Sigmoid colon (tissue), 6 donors: ENCODE measurements at regions not wholly inside any gene's neighbourhood (a gene's known extent, or its start where the extent isn't known, plus 50 kb on each side); places are given as distances from the start of the nearest gene placed in this dataset.

Experiments
- DNase-seq: peaks from one replicate; pipeline ENCODE4 v3.0.0-alpha.2; 2019
- H3K27ac ChIP-seq, 4 donors: fragments of 200-600 bp; sonication (generic); one replicate each; pipeline ENCODE4 v1.5.1; 2016 to 2019; ENCODE audit warnings: mild to moderate bottlenecking in 1 of 4
- H3K27me3 ChIP-seq, 3 donors: fragments of 200-600 bp; sonication (generic); one replicate each; pipeline ENCODE4 v1.5.1; 2019; ENCODE audit warnings: mild to moderate bottlenecking in 1 of 3
- H3K36me3 ChIP-seq, 4 donors: fragments of 200-600 bp; sonication (generic); one replicate each; pipeline ENCODE4 v1.5.1; 2016 to 2019
- H3K4me1 ChIP-seq, 4 donors: fragments of 200-600 bp; sonication (generic); one replicate each; pipeline ENCODE4 v1.5.1; 2017 to 2019
- H3K4me3 ChIP-seq, 4 donors: fragments of 200-600 bp; sonication (generic); one replicate each; pipeline ENCODE4 v1.5.1; 2017 to 2019; ENCODE audit warnings: mild to moderate bottlenecking in 2 of 4, moderate library complexity in 1 of 4
- H3K9me3 ChIP-seq, 4 donors: fragments of 200-600 bp in 3 of 4; sonication (generic) in 3 of 4; one replicate each; pipeline versions ENCODE4 v1.5.1 to v1.6.1; 2013 to 2019
- CTCF ChIP-seq, 4 experiments: fragments of 450-650 bp in 3 of 4; fragments of 200-600 bp in 1 of 4; IDR thresholded peaks; one replicate each; pipeline ENCODE4 v1.5.1; 2016 to 2019; ENCODE audit warnings: antibody characterized with exemption in 4 of 4, mild to moderate bottlenecking in 3 of 4, moderate library complexity in 2 of 4
- EP300 ChIP-seq, 4 donors: sonication (generic); formaldehyde crosslinking; IDR thresholded peaks; one replicate each; pipeline ENCODE4 v1.6.1; 2017; ENCODE audit warnings: antibody characterized with exemption in 4 of 4
- POLR2A ChIP-seq, 2 donors: fragments of 450-650 bp; IDR thresholded peaks; one replicate each; pipeline ENCODE4 v1.6.1; 2016; ENCODE audit warnings: antibody characterized with exemption in 2 of 2, mild to moderate bottlenecking in 2 of 2, moderate library complexity in 2 of 2
- POLR2AphosphoS5 ChIP-seq, 4 donors: sonication (generic); formaldehyde crosslinking; IDR thresholded peaks; one replicate each; pipeline ENCODE4 v1.6.1; 2017; ENCODE audit warnings: antibody characterized with exemption in 4 of 4
- WGBS, 2 donors: extraction: QIAGEN DNeasy Blood & Tissue Kit; methylation state at CpG; one replicate each; pipeline ENCODE4 v1.1.7; 2013; 5-methylcytosine and 5-hydroxymethylcytosine counted together
- intact Hi-C: fragments of 100-400 bp; cut with DNase I; formaldehyde crosslinking; loops from one replicate; pipeline ENCODE4 v1.15.1; 2023
- donor health status: healthy with polysubstance abuse.
- donor health status: healthy.

GRCh38 chr3:176401211-176401610 lies 796.1 kb downstream of the TBL1XR1 start:
- WGBS, 2 donors: 78 to 79% methylated on average over 3 of the region's 3 CpGs
- intact Hi-C loops: no loop called here

GRCh38 chr3:176399193-176399592 lies 798.1 kb downstream of the TBL1XR1 start:
- Histone ChIP-seq H3K36me3 (no peaks in the 10 kb centered on the region), H3K9me3 (no peaks in the 10 kb centered on the region)
- intact Hi-C loops: no loop called here

More at GRCh38 chr3:176401211-176401610, 796.1 kb downstream of the TBL1XR1 start:
- H3K4me3 ChIP-seq: no peak overlapping the region
- no peaks in the 10 kb centered on the region for H3K36me3 ChIP-seq
- no peaks in the 10 kb centered on the region for H3K4me1 ChIP-seq
- no peaks in the 10 kb centered on the region for H3K9me3 ChIP-seq
- no peak overlapping the region for H3K27ac ChIP-seq
- no peaks in the 10 kb centered on the region for H3K27me3 ChIP-seq
- TF ChIP-seq POLR2A (IDR thresholded peaks at IDR 0.05): no peak
- TF ChIP-seq POLR2AphosphoS5 (IDR thresholded peaks at IDR 0.05): no peak
- no peak for TF ChIP-seq CTCF (IDR thresholded peaks at IDR 0.05)
- no peak for TF ChIP-seq EP300 (IDR thresholded peaks at IDR 0.05)
- DNase-seq: no peak

GRCh38 chr3:176395240-176395639 lies 802.0 kb downstream of the TBL1XR1 start:
- no peak for TF ChIP-seq CTCF (IDR thresholded peaks at IDR 0.05)
- no peak for TF ChIP-seq POLR2AphosphoS5 (IDR thresholded peaks at IDR 0.05)
- no peak for TF ChIP-seq POLR2A (IDR thresholded peaks at IDR 0.05)
- TF ChIP-seq EP300 (IDR thresholded peaks at IDR 0.05): no peak
- H3K4me3 ChIP-seq: no peak overlapping the region
- peaks cover 0 to 4% (median 0%) of the 10 kb centered on the region in 4 donors for H3K9me3 ChIP-seq
- H3K36me3 ChIP-seq: no peaks in the 10 kb centered on the region
- H3K4me1 ChIP-seq: no peaks in the 10 kb centered on the region
- H3K27me3 ChIP-seq: no peaks in the 10 kb centered on the region
- no peak overlapping the region for H3K27ac ChIP-seq
- WGBS, 2 donors: 91 to 97% methylated on average over 2 of the region's 2 CpGs
- intact Hi-C loops: no loop called here
- DNase-seq: no peak

More at GRCh38 chr3:176399193-176399592, 798.1 kb downstream of the TBL1XR1 start:
- no peak overlapping the region for H3K27ac ChIP-seq
- no peak overlapping the region for H3K4me3 ChIP-seq
- whole genome bisulfite sequencing, 2 donors: 76 to 78% methylated on average over 2 of the region's 2 CpGs
- no peaks in the 10 kb centered on the region for H3K27me3 ChIP-seq
- DNase-seq: no peak
- TF ChIP-seq EP300 (IDR thresholded peaks at IDR 0.05): no peak
- TF ChIP-seq POLR2AphosphoS5 (IDR thresholded peaks at IDR 0.05): no peak
- TF ChIP-seq CTCF (IDR thresholded peaks at IDR 0.05): no peak
- no peak for TF ChIP-seq POLR2A (IDR thresholded peaks at IDR 0.05)
- H3K4me1 ChIP-seq: no peaks in the 10 kb centered on the region

GRCh38 chr3:176378789-176379188 lies 818.5 kb downstream of the TBL1XR1 start:
- H3K4me1 ChIP-seq: no peaks in the 10 kb centered on the region
- WGBS, 2 donors: 65 to 67% methylated on average over 2 of the region's 2 CpGs
- H3K27me3 ChIP-seq: no peaks in the 10 kb centered on the region
- intact Hi-C loops: no loop called here
- H3K36me3 ChIP-seq: no peaks in the 10 kb centered on the region
- no peak for DNase-seq
- no peak overlapping the region for H3K27ac ChIP-seq
- H3K9me3 ChIP-seq: no peaks in the 10 kb centered on the region
- TF ChIP-seq EP300 (IDR thresholded peaks at IDR 0.05) (no peak), CTCF (IDR thresholded peaks at IDR 0.05) (no peak), POLR2A (IDR thresholded peaks at IDR 0.05) (no peak), POLR2AphosphoS5 (IDR thresholded peaks at IDR 0.05) (no peak)
- no peak overlapping the region for H3K4me3 ChIP-seq

DNA sequence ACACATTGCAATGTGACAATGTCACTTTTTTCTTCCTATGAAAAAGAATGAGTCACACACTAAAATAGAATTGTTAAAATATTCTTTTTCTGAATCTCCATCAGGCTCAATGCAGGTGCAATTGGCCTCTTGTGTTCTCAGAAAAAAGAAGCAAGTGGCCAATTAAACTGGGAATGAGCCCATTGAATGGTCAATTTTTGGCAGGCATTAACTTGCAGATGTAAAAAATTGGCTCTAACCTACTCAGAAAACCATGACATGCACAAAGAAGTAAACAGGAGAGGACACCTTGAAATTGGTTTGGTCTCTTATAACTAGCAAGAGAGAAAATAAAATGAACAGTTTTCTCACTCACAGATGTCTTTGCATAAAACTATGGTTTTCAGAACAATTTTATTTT lies 820.8 kb downstream of the TBL1XR1 start:
- no peaks in the 10 kb centered on the region for H3K36me3 ChIP-seq

More for the DNA sequence above, 820.8 kb downstream of the TBL1XR1 start:
- Histone ChIP-seq H3K9me3 (no peaks in the 10 kb centered on the region), H3K4me3 (no peak overlapping the region), H3K27me3 (no peaks in the 10 kb centered on the region), H3K27ac (no peak overlapping the region), H3K4me1 (no peaks in the 10 kb centered on the region)
- intact Hi-C loops: no loop called here
- TF ChIP-seq CTCF (IDR thresholded peaks at IDR 0.05): no peak
- TF ChIP-seq POLR2A (IDR thresholded peaks at IDR 0.05): no peak
- TF ChIP-seq POLR2AphosphoS5 (IDR thresholded peaks at IDR 0.05): no peak
- TF ChIP-seq EP300 (IDR thresholded peaks at IDR 0.05): no peak
- no peak for DNase-seq
